Naive thymus-derived CD8-positive, alpha-beta T cell (primary cell): ENCODE measurements at regions not wholly inside any gene's neighbourhood (a gene's known extent, or its start where the extent isn't known, plus 50 kb on each side); places are given as distances from the start of the nearest gene placed in this dataset.
"Not testable (repeated sequence)": the region's sequence is repeated elsewhere in the genome, so short reads cannot be mapped to it uniquely, and the experiment has no call there.

Source experiments
- ATAC-seq, 2 donors: fragments of 150-1000 bp; cut with Tn5 transposase in 1 of 2; sonication (Bioruptor Pico), chemical (Tn5 transposase) in 1 of 2; 1 replicate in 1 of 2; 2 replicates in 1 of 2; pipeline ENCODE4 v1.10.0; 2021; ENCODE audit warnings: mild to moderate bottlenecking in 2 of 2, moderate library complexity in 2 of 2
- POLR2A ChIA-PET: fragments of 350-600 bp; sonication (Branson Sonifier 250); formaldehyde crosslinking; loops from one replicate; lab custom pipeline; 2021; ENCODE audit warnings: antibody characterized with exemption; lab: Charles Lee
- DNase-seq, 10 donors: peaks; one replicate each; pipeline versions ENCODE4 v3.0.0 to v3.0.0-alpha.2; 2020 to 2022
- H3K27ac Mint-ChIP-seq, 10 donors: one replicate each; pipeline ENCODE4 v1.8.0; 2020 to 2022; ENCODE audit warnings: mild to moderate bottlenecking in 10 of 10, mixed read lengths in 10 of 10, moderate library complexity in 4 of 10, inconsistent platforms in 1 of 10
- H3K27me3 Mint-ChIP-seq, 5 donors: one replicate each; pipeline ENCODE4 v1.8.0; 2021 to 2022; ENCODE audit warnings: mixed read lengths in 5 of 5
- H3K36me3 Mint-ChIP-seq, 3 donors: one replicate each; pipeline ENCODE4 v1.8.0; 2020 to 2022; ENCODE audit warnings: mixed read lengths in 3 of 3, mild to moderate bottlenecking in 2 of 3, inconsistent platforms in 1 of 3
- H3K4me1 Mint-ChIP-seq, 4 donors: one replicate each; pipeline ENCODE4 v1.8.0; 2021 to 2022; ENCODE audit warnings: mixed read lengths in 4 of 4
- H3K4me3 Mint-ChIP-seq, 10 donors: one replicate each; pipeline ENCODE4 v1.8.0; 2020 to 2022; ENCODE audit warnings: mild to moderate bottlenecking in 10 of 10, mixed read lengths in 10 of 10, moderate library complexity in 6 of 10, inconsistent platforms in 1 of 10
- H3K9me3 Mint-ChIP-seq, 9 donors: one replicate each; pipeline ENCODE4 v1.8.0; 2020 to 2022; ENCODE audit warnings: mixed read lengths in 9 of 9, mild to moderate bottlenecking in 3 of 9, inconsistent platforms in 1 of 9, moderate library complexity in 1 of 9

DNA sequence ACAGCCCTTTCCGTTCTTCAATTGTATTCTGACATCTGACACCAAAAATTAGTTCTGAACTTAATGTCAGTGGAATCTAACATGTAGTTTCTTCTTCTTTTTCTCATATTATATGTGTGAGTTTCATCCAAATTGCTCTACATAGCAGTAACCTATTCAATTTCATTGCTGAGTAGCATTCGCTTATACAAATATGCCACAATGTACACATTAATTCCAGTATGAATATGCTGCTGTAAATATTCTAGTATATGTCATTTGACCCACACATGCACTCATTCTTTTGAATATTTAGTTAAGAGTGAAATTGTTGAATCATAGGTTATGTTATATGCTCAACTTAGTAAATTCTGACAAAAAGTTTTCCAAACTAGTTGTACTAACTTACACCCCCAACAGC, 550.9 kb downstream of the CHSY3 start:
- H3K27ac Mint-ChIP-seq: no peak overlapping the region

DNA sequence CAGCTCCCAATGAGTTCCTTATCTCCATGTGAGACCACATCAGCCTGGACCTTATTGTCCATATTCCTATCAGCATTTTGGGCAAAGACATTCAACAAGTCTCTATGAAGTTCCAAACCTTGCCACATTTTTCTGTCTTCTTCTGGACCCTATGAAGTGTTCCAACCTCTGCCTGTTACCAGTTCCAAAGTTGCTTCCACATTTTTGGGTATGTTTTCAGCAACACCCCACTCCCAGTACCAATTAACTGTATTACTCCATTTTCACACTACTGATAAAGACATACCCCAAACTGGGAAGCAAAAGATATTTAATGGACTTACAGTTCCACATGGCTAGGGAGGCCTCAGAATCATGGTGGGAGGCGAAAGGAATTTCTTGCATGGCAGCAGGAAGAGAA, 548.5 kb downstream of the CHSY3 start:
- H3K4me1 Mint-ChIP-seq: no peaks in the 10 kb centered on the region
- DNase-seq (no peak), ATAC-seq (no peak)
- peaks cover 0 to 12% (median 0%) of the 10 kb centered on the region in 3 donors for H3K36me3 Mint-ChIP-seq
- H3K4me3 Mint-ChIP-seq: no peak overlapping the region
- POLR2A ChIA-PET: no interaction called here
- no peaks in the 10 kb centered on the region for H3K27me3 Mint-ChIP-seq
- H3K27ac Mint-ChIP-seq: no peak overlapping the region
- H3K9me3 Mint-ChIP-seq: peaks cover 8 to 23% (median 12%) of the 10 kb centered on the region in 9 donors

More for the DNA sequence above, 550.9 kb downstream of the CHSY3 start:
- POLR2A ChIA-PET: no interaction called here
- Mint-ChIP-seq H3K4me3 (no peak overlapping the region), H3K27me3 (peaks cover 0 to 3% (median 0%) of the 10 kb centered on the region in 5 donors), H3K9me3 (peaks cover 6 to 34% (median 15%) of the 10 kb centered on the region in 9 donors), H3K4me1 (no peaks in the 10 kb centered on the region), H3K36me3 (peaks cover 0 to 20% (median 0%) of the 10 kb centered on the region in 3 donors)
- DNase-seq: no peak
- ATAC-seq: no peak

DNA sequence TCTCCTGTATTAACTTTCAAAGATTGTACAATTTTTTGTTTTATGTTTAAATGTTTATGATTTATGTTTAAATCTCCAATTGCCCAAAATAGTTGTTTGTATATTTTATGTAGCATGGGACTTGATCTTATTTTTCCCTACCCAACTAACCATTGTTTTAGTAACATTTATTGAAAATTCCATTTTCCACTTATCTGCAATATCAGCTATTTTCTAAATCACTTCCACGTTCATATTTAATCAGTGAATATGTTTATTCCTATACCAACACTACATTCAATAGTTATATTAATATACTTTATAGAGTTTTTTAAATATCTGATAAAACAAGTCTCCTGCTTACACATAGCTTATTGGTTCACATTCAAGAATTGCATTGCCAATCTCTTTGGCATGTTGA, 532.2 kb downstream of the CHSY3 start:
- DNase-seq (no peak), ATAC-seq (no peak)
- H3K4me3 Mint-ChIP-seq: no peak overlapping the region
- peaks cover 12 to 31% (median 23%) of the 10 kb centered on the region in 9 donors for H3K9me3 Mint-ChIP-seq
- no peaks in the 10 kb centered on the region for H3K4me1 Mint-ChIP-seq
- H3K27ac Mint-ChIP-seq: no peak overlapping the region
- H3K36me3 Mint-ChIP-seq: peaks cover 0 to 22% (median 0%) of the 10 kb centered on the region in 3 donors
- peaks cover 0 to 2% (median 0%) of the 10 kb centered on the region in 5 donors for H3K27me3 Mint-ChIP-seq
- POLR2A ChIA-PET: no interaction called here

DNA sequence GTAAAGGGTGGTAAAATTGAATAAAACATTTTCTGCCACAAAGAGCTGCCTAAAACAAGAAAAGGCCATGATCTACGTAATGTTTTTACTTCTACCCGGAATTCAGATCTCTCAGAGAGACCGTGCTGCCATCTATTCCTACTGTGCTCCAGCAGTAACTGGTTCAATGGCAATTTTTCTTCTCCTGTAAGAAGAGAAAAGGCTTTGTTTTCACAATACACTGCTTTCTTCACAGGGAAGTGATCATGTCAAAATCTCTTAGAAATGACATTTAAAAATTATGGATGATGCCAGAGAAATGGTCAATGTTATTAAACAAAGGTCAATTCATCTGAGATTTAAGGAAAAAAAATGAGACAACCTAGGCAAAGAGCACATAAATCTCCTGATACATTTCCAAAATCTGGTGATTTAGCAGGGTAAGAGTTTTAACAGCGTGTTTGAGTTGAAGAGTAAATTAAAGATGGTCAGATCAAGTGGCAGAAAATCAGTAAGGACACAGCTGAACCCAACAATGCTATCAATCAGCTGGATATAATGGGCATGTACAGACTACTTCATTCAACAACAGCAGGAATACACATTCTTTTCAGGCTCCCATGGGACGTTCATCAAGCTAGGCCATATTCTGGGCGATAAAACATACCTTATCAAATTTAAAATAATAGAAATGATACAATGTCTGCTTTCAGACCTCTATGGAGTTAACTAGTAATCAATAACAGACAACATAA, 523.1 kb downstream of the CHSY3 start:
- ATAC-seq: no peak
- Mint-ChIP-seq H3K36me3 (no peaks in the 10 kb centered on the region), H3K27ac (no peak overlapping the region), H3K4me1 (no peaks in the 10 kb centered on the region), H3K27me3 (peaks cover 0 to 13% (median 0%) of the 10 kb centered on the region in 5 donors), H3K9me3 (peaks cover 0 to 5% (median 0%) of the 10 kb centered on the region in 9 donors), H3K4me3 (no peak overlapping the region)
- POLR2A ChIA-PET: no interaction called here
- DNase-seq: no peak

DNA sequence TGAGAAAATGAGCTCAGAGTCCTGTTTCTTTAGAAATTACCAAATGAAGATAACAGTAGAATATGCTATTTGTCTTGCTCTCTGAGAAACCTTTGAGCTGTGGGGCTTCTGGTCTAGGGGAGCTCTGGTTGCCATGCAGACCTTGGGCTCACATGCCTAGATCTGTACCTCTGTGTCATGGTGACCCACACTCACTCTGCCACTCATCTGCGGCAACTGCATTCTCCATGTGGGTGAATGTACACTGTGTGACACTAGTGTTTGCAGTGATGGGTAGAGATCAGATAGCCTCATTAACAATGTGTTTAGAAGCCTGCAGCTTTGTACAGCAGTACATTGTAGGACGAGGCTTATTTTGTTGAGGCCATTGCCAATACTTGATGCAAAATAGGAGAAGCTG, 521.2 kb downstream of the CHSY3 start:
- Mint-ChIP-seq H3K36me3 (no peaks in the 10 kb centered on the region), H3K4me1 (no peaks in the 10 kb centered on the region), H3K4me3 (no peak overlapping the region), H3K27me3 (peaks cover 0 to 14% (median 2%) of the 10 kb centered on the region in 5 donors), H3K9me3 (peaks cover 0 to 5% (median 0%) of the 10 kb centered on the region in 9 donors), H3K27ac (no peak overlapping the region)
- POLR2A ChIA-PET: no interaction called here
- ATAC-seq: no peak
- no peak for DNase-seq

DNA sequence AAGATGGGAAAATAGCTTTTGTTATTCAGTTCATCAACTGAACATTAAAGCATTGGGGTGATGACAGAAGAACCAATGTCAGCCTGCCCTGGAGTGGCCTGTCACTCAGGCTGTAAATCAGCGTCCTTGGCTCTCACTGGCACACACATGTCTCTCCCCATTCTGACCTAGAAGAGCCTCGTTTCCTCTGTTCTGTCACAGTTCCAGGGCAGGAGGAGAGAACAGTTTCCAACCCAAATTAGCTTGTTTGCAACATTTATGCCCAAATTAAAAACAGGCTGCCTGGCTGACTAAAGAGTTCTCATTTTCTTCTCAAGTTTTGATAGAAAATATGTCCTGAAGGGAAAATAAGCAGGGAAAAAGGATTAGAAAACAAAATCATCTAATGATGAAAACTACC, 520.1 kb downstream of the CHSY3 start:
- ATAC-seq (no peak), DNase-seq (no peak)
- peaks cover 0 to 18% (median 2%) of the 10 kb centered on the region in 5 donors for H3K27me3 Mint-ChIP-seq
- POLR2A ChIA-PET: no interaction called here
- peaks cover 0 to 5% (median 0%) of the 10 kb centered on the region in 9 donors for H3K9me3 Mint-ChIP-seq
- H3K4me3 Mint-ChIP-seq: no peak overlapping the region
- no peak overlapping the region for H3K27ac Mint-ChIP-seq
- no peaks in the 10 kb centered on the region for H3K4me1 Mint-ChIP-seq
- H3K36me3 Mint-ChIP-seq: no peaks in the 10 kb centered on the region

DNA sequence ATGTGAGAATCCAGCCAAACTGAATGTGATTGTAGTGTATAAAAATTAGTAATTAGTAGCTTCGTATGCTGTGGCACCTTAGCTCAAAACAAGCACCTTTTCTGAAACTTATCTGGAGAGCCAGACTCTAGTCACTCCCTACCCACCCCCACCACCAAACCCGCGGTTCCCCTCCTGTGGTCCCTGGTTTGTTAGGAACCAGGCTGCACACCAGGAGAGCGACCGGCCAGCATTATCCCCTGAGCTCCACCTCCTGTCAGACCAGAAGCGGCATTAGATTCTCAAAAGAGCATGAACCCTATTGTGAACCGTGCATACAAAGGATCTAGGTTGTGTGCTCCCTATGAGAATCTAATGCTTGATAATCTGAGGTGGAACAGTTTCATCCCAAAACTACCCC, 498.6 kb downstream of the CHSY3 start:
- no peak for ATAC-seq
- H3K36me3 Mint-ChIP-seq: no peaks in the 10 kb centered on the region
- no peaks in the 10 kb centered on the region for H3K4me1 Mint-ChIP-seq
- peaks cover 0 to 9% (median 0%) of the 10 kb centered on the region in 9 donors for H3K9me3 Mint-ChIP-seq
- POLR2A ChIA-PET: no interaction called here
- H3K27me3 Mint-ChIP-seq: peaks cover 0 to 3% (median 0%) of the 10 kb centered on the region in 5 donors
- no peak for DNase-seq
- H3K4me3 Mint-ChIP-seq: no peak overlapping the region
- H3K27ac Mint-ChIP-seq: no peak overlapping the region

DNA sequence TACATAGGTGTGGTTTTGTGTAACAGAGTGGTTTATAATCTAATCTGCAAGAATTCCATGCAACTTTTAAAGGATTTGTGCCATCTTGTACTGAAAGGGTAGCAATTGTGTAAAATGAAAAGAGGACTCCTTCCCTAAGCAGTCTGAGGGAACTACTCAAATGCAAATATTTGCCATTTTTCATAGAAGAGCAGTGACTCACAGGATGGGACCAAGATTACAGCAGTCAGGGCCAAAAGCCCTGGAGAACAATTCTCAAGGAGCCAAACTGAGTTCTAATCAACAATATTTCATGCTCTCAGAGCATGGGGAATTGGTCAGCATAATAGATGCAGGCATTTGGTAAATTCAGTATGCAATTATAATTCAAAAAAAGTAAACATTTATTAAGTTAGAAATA, 495.8 kb downstream of the CHSY3 start:
- Mint-ChIP-seq H3K4me1 (no peaks in the 10 kb centered on the region), H3K36me3 (no peaks in the 10 kb centered on the region), H3K27ac (no peak overlapping the region), H3K27me3 (peaks cover 0 to 2% (median 0%) of the 10 kb centered on the region in 5 donors), H3K4me3 (no peak overlapping the region), H3K9me3 (peaks cover 0 to 3% (median 0%) of the 10 kb centered on the region in 9 donors)
- DNase-seq (no peak), ATAC-seq (no peak)
- POLR2A ChIA-PET: no interaction called here

DNA sequence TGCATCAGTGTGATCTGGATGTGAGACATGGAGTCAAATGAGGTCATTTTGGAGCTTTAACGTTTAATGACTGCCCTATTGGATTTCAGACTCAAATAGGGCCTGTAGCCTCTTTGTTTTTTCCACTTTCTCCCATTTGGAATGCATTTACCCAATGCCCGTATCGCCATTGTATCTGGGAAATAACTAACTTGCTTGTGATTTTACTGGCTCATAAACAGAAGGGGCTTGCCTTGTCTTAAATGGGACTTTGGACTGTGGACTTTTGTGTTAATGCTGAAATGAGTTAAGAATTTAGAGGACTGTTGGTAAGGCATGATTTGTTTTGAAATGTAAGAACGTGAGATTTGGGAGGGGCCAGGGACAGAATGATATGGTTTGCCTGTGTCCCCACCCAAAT, 494.6 kb downstream of the CHSY3 start:
- H3K9me3 Mint-ChIP-seq: peaks cover 0 to 3% (median 0%) of the 10 kb centered on the region in 9 donors
- H3K4me1 Mint-ChIP-seq: no peaks in the 10 kb centered on the region
- H3K27me3 Mint-ChIP-seq: peaks cover 0 to 2% (median 0%) of the 10 kb centered on the region in 5 donors
- no peak for DNase-seq
- no peaks in the 10 kb centered on the region for H3K36me3 Mint-ChIP-seq
- H3K4me3 Mint-ChIP-seq: no peak overlapping the region
- POLR2A ChIA-PET: no interaction called here
- no peak for ATAC-seq
- H3K27ac Mint-ChIP-seq: no peak overlapping the region

DNA sequence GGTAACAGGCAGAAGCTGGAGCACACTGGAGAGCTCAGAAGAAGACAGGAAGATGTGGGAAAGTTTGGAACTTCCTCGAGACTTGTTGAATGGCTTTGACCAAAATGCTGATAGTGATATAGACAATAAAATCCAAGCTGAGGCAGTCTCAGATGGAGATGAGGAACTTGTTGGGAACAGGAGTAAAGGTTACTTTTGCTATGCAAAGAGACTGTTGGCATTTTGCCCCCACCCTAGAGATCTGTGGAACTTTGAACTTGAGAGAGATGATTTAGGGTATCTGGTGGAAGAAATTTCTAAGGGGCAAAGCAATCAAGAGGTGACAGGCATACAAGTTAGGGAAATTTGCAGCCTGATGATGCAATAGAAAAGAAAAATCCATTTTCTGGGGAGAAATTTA, 493.5 kb downstream of the CHSY3 start:
- H3K36me3 Mint-ChIP-seq, H3K9me3 Mint-ChIP-seq, H3K4me3 Mint-ChIP-seq, DNase-seq, ATAC-seq, H3K4me1 Mint-ChIP-seq, H3K27ac Mint-ChIP-seq, H3K27me3 Mint-ChIP-seq, POLR2A ChIA-PET: not testable (repeated sequence)

DNA sequence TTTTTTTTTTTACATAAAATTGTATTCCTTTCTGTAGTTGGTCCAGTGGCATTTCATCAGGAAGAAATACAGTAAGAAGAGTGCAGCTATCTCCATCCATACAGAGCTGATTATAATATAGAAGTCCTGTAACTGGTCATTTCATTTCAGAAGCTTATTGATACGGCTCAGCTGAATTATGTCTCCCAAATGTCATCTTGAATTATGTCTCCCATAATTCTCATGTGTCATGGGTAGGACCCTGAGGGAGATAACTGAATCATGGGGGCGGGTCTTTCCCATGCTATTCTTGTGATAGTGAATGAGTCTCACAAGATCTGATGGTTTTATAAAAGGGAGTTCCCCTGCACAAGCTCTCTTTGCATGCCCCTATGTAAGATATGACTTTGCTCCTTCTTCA, 492.9 kb downstream of the CHSY3 start:
- H3K9me3 Mint-ChIP-seq: peaks cover 0 to 6% (median 0%) of the 10 kb centered on the region in 9 donors
- peaks cover 0 to 2% (median 0%) of the 10 kb centered on the region in 3 donors for H3K36me3 Mint-ChIP-seq
- H3K4me3 Mint-ChIP-seq: no peak overlapping the region
- no peak overlapping the region for H3K27ac Mint-ChIP-seq
- ATAC-seq (no peak), DNase-seq (no peak)
- H3K4me1 Mint-ChIP-seq: no peaks in the 10 kb centered on the region
- peaks cover 0 to 2% (median 0%) of the 10 kb centered on the region in 5 donors for H3K27me3 Mint-ChIP-seq
- POLR2A ChIA-PET: no interaction called here

DNA sequence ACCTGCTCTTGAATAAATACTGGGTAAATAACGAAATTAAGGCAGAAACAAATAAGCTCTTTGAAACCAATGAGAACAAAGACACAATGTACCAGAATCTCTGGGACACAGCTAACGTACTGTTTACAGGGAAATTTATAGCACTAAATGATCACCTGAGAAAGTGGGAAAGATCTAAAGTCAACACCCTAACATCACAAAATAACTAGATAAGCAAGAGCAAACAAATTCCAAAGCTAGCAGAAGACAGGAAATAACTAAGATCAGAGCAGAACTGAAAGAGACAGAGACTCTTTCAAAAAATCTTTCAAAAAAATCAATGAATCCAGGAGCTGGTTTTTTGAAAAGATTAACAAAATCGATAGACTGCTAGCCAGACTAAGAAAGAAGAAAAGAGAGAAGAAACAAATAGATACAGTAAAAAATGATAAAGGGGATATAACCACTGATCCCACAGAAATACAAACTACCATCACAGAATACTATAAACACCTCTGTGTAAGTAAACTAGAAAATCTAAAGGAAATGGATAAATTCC, 487.5 kb downstream of the CHSY3 start:
- ATAC-seq, POLR2A ChIA-PET, DNase-seq, H3K9me3 Mint-ChIP-seq, H3K4me1 Mint-ChIP-seq, H3K36me3 Mint-ChIP-seq, H3K27ac Mint-ChIP-seq, H3K4me3 Mint-ChIP-seq, H3K27me3 Mint-ChIP-seq: not testable (repeated sequence)

DNA sequence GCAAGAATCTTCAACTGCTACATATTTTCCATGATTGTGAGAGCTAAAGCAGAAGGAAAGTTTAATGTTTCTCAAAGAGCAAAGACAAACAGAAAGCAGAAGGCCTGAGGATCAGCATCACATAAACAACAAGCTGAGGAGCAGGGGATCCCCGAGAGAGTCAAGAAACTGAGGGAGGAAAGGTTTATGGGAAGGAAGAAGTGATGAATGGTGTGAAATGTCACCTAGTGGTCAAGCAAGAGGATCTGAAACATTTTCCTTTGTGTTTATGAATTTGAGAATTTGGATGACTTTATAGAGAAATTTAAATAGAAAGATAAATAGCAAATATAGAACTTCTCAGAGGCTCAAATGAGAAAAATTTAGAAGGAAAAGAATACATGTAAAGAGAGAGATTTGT, 481.9 kb downstream of the CHSY3 start:
- Mint-ChIP-seq H3K27ac (no peak overlapping the region), H3K9me3 (peaks cover 0 to 2% (median 0%) of the 10 kb centered on the region in 9 donors), H3K4me1 (peaks cover 0 to 2% (median 0%) of the 10 kb centered on the region in 4 donors), H3K4me3 (no peak overlapping the region), H3K36me3 (no peaks in the 10 kb centered on the region), H3K27me3 (peaks cover 0 to 5% (median 0%) of the 10 kb centered on the region in 5 donors)
- POLR2A ChIA-PET: no interaction called here
- no peak for DNase-seq
- no peak for ATAC-seq
